DND-41 (cell line): ENCODE measurements at regions not wholly inside any gene's neighbourhood (a gene's known extent, or its start where the extent isn't known, plus 50 kb on each side); places are given as distances from the start of the nearest gene placed in this dataset.

Source experiments
- ATAC-seq: fragments of 200-7000 bp; cut with Tn5 transposase; 3 replicates; pipeline ENCODE4 v1.9.1; 2021; ENCODE audit warnings: low read depth; ENCODE audit not compliant: insufficient read depth
- DNase-seq: peaks from one replicate; pipeline ENCODE4 v3.0.0-alpha.2; 2020
- H2AFZ ChIP-seq: 2 replicates; pipeline ENCODE4 v1.6.0; 2012; ENCODE audit warnings: low read depth, low read length
- H3K27ac ChIP-seq: 2 replicates; pipeline ENCODE4 v1.5.1; 2012; ENCODE audit warnings: low read length, inconsistent platforms
- H3K27me3 ChIP-seq: fragments of 200-600 bp; sonication (generic); 2 replicates; pipeline ENCODE4 v1.6.0; 2012; ENCODE audit warnings: low read length, mild to moderate bottlenecking, inconsistent platforms; ENCODE audit not compliant: insufficient read depth, poor library complexity
- H3K36me3 ChIP-seq: 2 replicates; pipeline ENCODE4 v1.5.1; 2012; ENCODE audit warnings: low read length, inconsistent platforms; ENCODE audit not compliant: insufficient read depth
- H3K4me1 ChIP-seq: 2 replicates; pipeline ENCODE4 v1.5.1; 2012; ENCODE audit warnings: mild to moderate bottlenecking, low read length; ENCODE audit not compliant: insufficient read depth
- H3K4me2 ChIP-seq: 2 replicates; pipeline ENCODE4 v1.6.0; 2012; ENCODE audit warnings: mild to moderate bottlenecking, moderate library complexity, low read length, inconsistent platforms; ENCODE audit not compliant: insufficient read depth
- H3K4me3 ChIP-seq, 2 experiments: fragments of 200-600 bp in 1 of 2; shearing (Covaris generic) in 1 of 2; 2 replicates each; pipeline ENCODE4 v1.5.1; 2012 to 2016; ENCODE audit warnings: inconsistent platforms in 2 of 2, low read length in 2 of 2, mild to moderate bottlenecking in 2 of 2, low read depth in 1 of 2, moderate library complexity in 1 of 2
- H3K79me2 ChIP-seq: 2 replicates; pipeline ENCODE4 v1.6.0; 2012; ENCODE audit warnings: low read length, inconsistent platforms; ENCODE audit not compliant: insufficient read depth
- H3K9ac ChIP-seq: 2 replicates; pipeline ENCODE4 v1.6.0; 2012; ENCODE audit warnings: low read depth, mild to moderate bottlenecking, inconsistent platforms, low read length, moderate library complexity
- H3K9me3 ChIP-seq: 2 replicates; pipeline ENCODE4 v1.5.1; 2012; ENCODE audit warnings: low read length, moderate library complexity, mild to moderate bottlenecking, inconsistent platforms; ENCODE audit not compliant: insufficient read depth, severe bottlenecking
- H4K20me1 ChIP-seq: 2 replicates; pipeline ENCODE4 v1.6.0; 2012; ENCODE audit warnings: low read length; ENCODE audit not compliant: insufficient read depth
- EZH2 ChIP-seq: IDR thresholded peaks from 3 replicates; pipeline ENCODE4 v1.6.1; 2012; ENCODE audit warnings: borderline replicate concordance, low read depth, mild to moderate bottlenecking, moderate library complexity, low read length, inconsistent platforms; ENCODE audit not compliant: severe bottlenecking
- TF ChIP-seq, protein P1 (sequence below): IDR thresholded peaks from 2 replicates; pipeline ENCODE4 v1.5.1; 2012; ENCODE audit warnings: borderline replicate concordance, low read length, moderate library complexity, mild to moderate bottlenecking; ENCODE audit not compliant: poor library complexity, severe bottlenecking; ENCODE audit errors: extremely low read depth

DNA sequence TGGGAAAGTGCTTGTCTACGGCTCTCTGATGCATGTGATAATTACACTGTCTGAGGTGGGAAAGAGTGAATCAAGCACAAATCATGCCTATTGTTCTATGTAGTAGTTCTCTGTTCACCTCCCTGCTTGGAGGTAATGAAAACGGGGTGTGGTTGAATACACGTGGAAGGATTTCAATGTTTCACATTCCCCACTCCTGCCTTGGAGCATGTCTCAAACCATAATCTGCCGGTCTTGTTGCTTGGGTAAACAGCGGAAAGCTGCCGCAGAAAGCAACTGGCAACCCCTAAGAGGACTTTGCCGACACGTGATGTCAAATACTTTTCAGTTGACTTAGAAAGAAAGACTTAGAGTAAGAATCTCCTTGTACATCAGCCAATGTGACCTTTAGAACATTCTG, 63.5 kb upstream of the MOCS2 start:
- no peak for ATAC-seq
- TF ChIP-seq, protein P1, sequence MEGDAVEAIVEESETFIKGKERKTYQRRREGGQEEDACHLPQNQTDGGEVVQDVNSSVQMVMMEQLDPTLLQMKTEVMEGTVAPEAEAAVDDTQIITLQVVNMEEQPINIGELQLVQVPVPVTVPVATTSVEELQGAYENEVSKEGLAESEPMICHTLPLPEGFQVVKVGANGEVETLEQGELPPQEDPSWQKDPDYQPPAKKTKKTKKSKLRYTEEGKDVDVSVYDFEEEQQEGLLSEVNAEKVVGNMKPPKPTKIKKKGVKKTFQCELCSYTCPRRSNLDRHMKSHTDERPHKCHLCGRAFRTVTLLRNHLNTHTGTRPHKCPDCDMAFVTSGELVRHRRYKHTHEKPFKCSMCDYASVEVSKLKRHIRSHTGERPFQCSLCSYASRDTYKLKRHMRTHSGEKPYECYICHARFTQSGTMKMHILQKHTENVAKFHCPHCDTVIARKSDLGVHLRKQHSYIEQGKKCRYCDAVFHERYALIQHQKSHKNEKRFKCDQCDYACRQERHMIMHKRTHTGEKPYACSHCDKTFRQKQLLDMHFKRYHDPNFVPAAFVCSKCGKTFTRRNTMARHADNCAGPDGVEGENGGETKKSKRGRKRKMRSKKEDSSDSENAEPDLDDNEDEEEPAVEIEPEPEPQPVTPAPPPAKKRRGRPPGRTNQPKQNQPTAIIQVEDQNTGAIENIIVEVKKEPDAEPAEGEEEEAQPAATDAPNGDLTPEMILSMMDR, result no peak
- TF ChIP-seq EZH2, result no peak
- H3K79me2 ChIP-seq, result no peaks in the 10 kb centered on the region

DNA sequence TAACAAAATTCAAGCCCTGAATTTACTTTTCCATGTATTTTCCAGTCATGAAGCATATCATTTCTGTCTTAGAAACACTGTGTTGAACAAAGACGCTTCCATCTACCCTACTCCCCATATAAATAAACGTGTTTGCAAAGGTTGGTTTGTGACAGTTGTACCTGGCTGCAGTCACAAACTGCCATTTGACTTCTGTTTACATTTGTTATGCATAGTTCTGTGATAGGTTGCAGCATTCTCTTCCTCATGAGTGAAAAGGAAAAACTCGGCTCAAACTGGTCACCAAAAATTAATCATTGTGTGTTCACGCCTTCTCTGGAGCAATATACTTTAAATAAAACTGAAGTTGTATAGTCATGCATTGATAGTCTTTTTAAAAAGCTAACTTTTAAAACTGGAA, 69.3 kb upstream of the MOCS2 start:
- no peaks in the 10 kb centered on the region for H4K20me1 ChIP-seq
- no peaks in the 10 kb centered on the region for H3K36me3 ChIP-seq
- no peak for DNase-seq
- no peak for ATAC-seq
- H3K9ac ChIP-seq, result no peak overlapping the region
- no peak overlapping the region for H3K27ac ChIP-seq
- H3K79me2 ChIP-seq, result no peaks in the 10 kb centered on the region
- no peak for TF ChIP-seq EZH2
- TF ChIP-seq, protein P1, result no peak
- no peaks in the 10 kb centered on the region for H3K9me3 ChIP-seq
- H3K4me3 ChIP-seq, result no peak overlapping the region
- H2AFZ ChIP-seq, result no peak overlapping the region
- H3K4me1 ChIP-seq, result no peaks in the 10 kb centered on the region
- H3K27me3 ChIP-seq, result no peaks in the 10 kb centered on the region
- no peak overlapping the region for H3K4me2 ChIP-seq

More for the DNA sequence above, 63.5 kb upstream of the MOCS2 start:
- no peak for DNase-seq
- H3K4me1 ChIP-seq, result no peaks in the 10 kb centered on the region
- H4K20me1 ChIP-seq, result no peaks in the 10 kb centered on the region
- no peaks in the 10 kb centered on the region for H3K27me3 ChIP-seq
- no peak overlapping the region for H3K4me3 ChIP-seq
- no peak overlapping the region for H3K4me2 ChIP-seq
- no peaks in the 10 kb centered on the region for H3K36me3 ChIP-seq
- no peak overlapping the region for H2AFZ ChIP-seq
- no peak overlapping the region for H3K9ac ChIP-seq
- H3K9me3 ChIP-seq, result no peaks in the 10 kb centered on the region
- H3K27ac ChIP-seq, result no peak overlapping the region

DNA sequence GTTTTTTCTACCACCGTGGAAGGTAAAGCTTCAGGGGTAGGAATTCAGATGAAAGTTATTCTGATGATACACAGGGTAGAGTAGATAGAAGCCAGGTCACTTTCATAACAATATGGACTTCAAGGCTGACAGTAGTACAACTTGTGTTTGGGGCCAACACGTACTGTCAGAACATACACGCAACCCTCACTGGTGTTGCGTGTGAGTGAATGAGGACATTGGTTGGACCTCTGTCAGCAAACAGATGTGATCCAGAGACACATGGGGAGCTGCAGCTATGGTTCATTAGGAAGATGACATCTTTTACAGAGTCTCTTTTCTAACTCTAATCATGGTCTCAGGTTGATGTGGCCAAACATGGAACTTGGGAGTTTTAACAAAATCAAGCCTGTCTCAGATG, 70.1 kb upstream of the MOCS2 start:
- H2AFZ ChIP-seq, result no peak overlapping the region
- H4K20me1 ChIP-seq, result no peaks in the 10 kb centered on the region
- H3K9ac ChIP-seq, result no peak overlapping the region
- H3K4me2 ChIP-seq, result no peak overlapping the region
- H3K4me1 ChIP-seq, result no peaks in the 10 kb centered on the region
- H3K9me3 ChIP-seq, result no peaks in the 10 kb centered on the region
- no peaks in the 10 kb centered on the region for H3K36me3 ChIP-seq
- no peaks in the 10 kb centered on the region for H3K27me3 ChIP-seq
- DNase-seq, result no peak
- no peak for ATAC-seq
- no peak overlapping the region for H3K27ac ChIP-seq
- TF ChIP-seq, protein P1, result no peak
- no peak for TF ChIP-seq EZH2
- H3K4me3 ChIP-seq, result no peak overlapping the region
- no peaks in the 10 kb centered on the region for H3K79me2 ChIP-seq

DNA sequence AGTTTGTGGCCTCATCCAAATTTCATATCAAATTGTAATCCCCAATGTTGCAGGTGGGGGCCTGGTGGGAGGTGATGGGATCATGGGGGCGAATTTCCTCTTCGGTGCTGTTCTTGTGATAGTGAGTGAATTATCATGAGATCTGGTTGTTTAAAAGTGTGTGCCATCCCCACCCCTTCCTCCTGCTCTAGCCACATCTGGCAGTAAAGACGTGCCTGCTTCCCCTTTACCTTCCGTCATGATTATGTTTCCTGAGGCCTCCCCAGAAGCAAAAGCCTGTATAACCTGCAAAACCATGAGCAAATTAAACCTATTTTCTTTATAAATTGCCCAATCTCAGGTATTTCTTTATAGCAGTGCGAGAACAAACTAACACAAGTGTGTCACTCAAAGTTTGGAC, 71.0 kb upstream of the MOCS2 start:
- Histone ChIP-seq H3K4me3 (no peak overlapping the region), H2AFZ (no peak overlapping the region), H3K36me3 (no peaks in the 10 kb centered on the region), H3K9me3 (no peaks in the 10 kb centered on the region), H3K9ac (no peak overlapping the region), H3K27me3 (no peaks in the 10 kb centered on the region), H3K27ac (no peak overlapping the region), H3K4me2 (no peak overlapping the region), H3K79me2 (no peaks in the 10 kb centered on the region), H4K20me1 (no peaks in the 10 kb centered on the region), H3K4me1 (no peaks in the 10 kb centered on the region)
- ATAC-seq, result no peak
- TF ChIP-seq EZH2, result no peak
- TF ChIP-seq, protein P1, result no peak
- DNase-seq, result no peak
